Hematopoietic multipotent progenitor cell treated with erythropoietin and hydrocortisone succinate and interleukin-3 and kit ligand, for 8 days (in vitro differentiated cells): ENCODE measurements at regions not wholly inside any gene's neighbourhood (a gene's known extent, or its start where the extent isn't known, plus 50 kb on each side); places are given as distances from the start of the nearest gene placed in this dataset.
"Not testable (repeated sequence)": the region's sequence is repeated elsewhere in the genome, so short reads cannot be mapped to it uniquely, and the experiment has no call there.

Experiments used
- DNase-seq: peaks from one replicate; pipeline ENCODE4 v3.0.0-alpha.2; 2015

DNA sequence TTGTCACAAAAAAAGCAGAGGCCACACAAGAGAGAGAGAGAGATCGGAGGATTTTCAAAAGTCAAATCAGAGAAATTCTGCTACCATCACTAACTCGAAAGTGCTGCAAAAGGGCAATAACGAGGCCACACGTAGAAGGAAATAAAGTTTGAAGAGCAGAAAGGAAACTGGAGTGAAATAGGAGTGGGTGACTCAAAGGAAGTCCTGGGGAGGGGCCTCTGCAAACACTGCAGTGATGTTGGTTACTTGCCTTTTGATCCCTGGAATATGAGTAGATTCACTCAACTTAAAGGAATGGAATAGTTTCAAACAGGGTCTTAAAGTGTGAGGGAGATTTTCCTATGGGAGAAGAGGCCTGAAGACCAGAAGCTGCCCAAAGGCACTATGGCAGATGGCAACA is 663.4 kb upstream of the LCORL start:
- no peak for DNase-seq

DNA sequence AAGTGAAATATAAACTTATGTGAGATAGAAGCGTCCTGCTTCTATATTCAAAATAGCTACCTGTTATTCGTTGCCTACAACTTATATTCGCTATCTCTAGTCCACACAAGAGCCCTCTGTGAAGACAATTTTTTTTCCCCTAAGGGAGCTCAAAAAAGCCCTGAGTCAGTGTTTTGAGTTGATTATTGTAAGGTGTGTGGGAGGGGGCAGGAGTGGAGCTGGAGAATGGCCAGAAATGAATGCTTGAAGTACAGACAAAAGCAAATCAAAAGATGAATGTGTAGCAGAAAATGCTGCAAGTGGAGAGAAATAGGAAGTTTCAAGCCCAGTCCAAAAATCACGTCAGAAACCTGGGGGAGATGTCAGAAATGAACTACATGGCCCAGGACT is 655.0 kb upstream of the LCORL start:
- no peak for DNase-seq

- no peak for DNase-seq
These were observed 654.3 kb upstream of the LCORL start for GRCh38 chr4:18675586-18676525.

DNA sequence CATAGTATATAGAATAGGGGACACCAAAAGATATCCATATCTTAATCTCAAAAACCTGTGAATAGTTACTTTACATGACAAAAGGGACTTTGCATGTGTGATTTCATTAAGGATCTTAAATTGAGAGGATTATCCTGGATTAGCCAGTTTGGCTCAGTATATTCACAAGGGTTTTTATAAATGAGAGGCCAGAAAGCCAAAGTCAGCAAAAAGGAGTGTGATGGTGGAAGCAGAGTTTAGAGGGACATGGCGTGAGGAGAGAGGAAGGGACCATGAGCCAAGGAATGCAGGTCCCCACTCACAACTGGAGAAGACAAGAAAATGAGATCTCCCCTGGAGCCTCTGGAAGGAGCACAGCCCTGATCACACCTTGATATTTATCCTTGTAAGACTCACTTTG is 648.5 kb upstream of the LCORL start:
- no peak for DNase-seq

GRCh38 chr4:18669390-18669789 is 647.8 kb upstream of the LCORL start:
- DNase-seq = no peak

GRCh38 chr4:18666322-18666721 is 644.8 kb upstream of the LCORL start:
- no peak for DNase-seq

DNA sequence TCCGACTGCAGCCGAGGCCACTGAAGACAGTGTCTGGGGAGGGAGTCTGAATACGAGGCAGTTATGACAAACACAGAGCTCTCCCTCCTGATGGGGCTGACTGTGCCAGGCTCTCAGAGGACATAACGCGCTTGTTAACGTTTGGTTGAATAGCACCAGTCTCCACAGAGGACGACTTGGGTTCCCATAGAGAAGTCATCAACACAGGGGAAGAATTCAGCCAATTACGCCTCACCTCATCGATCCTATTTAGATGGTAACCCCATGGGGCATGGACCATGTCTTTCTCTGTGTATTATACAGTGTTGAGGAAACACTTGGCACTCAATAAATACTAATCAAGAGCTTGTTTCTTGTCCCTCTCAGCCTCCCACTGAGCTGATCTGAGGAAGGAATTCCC is 642.6 kb upstream of the LCORL start:
- no peak for DNase-seq

DNA sequence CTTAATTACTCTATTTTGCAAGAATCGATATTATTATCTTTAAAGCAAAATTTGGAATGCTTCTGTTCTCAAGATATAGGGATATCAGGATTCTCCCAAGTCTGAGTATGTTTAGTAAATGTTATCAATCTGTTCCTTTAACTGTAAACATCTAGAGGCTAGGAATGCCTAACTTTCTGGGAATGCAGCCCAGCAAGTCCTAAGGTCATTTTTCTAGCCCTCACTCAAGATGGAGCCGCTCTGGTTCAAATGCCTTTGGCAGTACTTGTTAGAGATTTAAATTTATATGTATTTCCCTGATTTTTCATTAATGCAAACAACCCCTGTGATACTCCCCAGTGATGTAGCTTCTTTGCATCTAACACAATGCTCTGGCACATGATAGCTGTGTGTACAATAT is 623.8 kb upstream of the LCORL start:
- DNase-seq = no peak

DNA sequence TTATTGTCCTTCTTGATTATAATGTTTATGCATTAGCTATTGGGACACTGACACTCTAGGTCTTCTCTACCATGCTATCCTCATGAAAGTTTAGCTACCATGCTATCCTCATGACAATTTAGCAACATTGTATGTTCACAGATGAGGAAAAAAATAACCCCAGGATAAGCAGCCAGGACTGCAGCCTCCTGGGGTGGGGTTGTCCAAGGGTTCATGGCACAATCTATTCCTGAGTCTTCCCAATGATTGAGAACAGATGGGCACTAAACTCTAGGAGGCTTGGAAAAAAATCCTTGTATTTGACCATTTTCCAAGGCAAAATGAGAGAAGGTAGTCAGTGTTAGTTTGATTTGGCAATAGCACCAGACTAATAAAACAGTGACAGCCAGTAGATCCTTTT is 619.8 kb upstream of the LCORL start:
- DNase-seq = no peak

DNA sequence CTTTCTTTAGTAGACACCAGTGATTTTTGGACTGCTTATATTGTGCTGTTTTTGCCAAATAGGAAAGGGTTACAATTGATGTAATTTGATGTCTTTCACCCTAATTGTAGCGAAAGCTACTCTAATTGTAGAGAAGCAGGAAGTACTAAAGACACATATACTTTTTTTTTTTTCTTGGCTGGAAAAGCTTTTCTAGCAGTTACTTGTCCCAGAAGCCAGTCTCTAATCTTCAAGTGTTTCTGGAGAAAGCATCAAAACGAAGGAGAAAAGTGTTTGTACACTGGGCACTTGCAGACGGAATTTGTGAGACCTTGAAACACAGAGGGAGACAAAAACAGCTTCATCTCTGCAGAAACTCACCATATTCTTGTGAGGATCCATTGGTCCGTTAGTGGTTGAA is 616.5 kb upstream of the LCORL start:
- DNase-seq = no peak

DNA sequence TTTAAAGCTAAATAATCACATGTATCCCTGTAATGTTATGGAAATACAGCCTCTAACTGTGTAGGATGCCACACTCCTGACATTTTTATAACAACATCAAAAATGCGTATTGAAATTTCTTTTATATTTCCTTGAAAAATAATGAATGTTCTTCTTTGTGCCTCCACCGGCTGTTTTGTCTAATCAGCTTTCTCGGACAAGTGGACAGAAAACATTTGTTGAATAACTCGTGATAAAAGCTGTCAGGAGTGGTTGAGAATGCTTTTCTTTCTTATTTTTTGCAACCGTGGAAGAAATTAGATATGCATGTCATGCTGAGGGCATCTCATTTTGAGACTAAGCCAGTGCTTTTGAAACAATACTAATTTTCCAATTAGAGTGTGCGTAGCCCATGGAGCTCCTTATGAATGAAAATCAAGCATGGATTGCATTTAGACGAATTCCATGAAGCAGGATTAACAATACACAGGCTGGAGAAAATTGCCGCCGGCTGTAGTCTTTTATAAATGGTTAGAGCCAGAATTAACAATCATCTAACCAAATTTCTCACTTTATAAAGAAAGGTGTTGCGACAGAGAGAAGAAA is 614.5 kb upstream of the LCORL start:
- DNase-seq = no peak

DNA sequence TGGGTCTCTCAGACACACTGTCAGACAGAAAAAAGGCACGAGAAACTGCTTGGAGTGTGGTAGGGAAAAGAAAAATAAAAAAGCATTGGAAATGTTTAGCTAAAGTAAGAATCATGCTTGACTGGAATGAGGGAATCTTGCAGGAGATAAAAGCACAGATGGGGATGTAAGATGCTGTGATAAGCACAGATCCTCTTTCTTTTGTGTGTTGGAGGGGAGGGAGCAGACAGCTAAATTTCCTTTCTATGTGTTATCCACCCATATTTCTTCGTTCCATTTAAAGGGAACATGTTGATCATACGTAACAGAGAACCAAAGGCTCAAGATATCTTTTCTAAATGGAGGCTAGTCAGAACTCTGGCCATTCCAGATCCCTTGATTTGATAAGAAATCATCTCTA is 614.0 kb upstream of the LCORL start:
- DNase-seq = no peak

DNA sequence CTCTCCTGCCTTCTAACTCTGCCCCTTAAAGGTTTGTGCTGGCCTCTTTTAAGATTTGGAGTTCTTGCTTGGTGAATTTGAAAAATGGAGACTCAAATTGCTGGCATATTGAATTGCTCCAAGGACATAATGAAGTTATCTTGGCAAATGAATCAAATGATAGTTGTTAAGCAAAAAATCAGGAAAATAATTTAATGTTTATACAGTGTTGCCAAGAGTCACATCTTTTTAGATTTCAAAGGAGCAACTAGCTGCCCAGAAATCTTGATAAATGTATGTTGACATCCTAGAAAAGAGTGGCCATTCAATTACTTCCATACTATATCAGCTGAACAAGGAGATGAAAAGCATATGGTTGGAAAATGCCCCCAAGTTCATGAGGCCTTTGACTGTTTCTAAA is 610.0 kb upstream of the LCORL start:
- DNase-seq = no peak

DNA sequence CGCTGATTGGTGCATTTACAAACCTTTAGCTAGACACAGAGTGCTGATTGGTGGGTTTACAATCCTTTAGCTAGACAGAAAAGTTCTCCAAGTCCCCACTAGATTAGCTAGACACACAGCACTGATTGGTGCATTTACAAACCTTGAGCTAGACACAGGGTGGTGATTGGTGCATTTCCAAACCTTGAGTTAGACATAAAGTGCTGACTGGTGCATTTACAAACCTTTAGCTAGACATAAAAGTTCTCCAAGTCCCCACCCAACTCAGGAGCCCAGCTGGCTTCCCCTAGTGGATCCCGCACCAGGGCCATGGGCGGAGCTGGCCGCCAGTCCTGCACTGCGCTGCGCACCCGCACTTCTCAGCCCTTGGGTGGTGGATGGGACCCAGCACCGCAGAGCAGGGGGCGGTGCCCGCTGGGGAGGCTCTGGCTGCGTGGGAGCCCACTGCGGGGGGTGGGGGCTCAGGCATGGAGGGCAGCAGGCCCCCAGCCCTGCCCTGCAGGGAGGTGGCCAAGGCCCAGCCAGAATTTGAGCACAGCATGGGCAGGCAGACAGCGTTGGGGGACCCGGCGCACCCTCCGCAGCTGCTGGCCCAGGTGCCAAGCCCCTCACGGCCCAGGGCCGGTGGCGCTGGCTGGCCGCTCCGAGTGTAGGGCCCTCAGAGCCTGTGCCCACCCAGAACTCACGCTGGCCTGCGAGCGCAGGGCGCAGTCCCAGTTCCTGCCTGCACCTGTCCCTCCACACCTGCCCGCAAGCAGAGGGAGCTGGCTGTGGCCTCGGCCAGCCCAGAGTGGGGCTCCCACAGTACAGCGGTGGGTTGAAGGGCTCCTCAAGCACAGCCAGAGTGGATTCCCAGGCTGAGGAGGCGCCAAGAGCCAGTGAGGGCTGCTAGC is 608.9 kb upstream of the LCORL start:
- DNase-seq = no peak

DNA sequence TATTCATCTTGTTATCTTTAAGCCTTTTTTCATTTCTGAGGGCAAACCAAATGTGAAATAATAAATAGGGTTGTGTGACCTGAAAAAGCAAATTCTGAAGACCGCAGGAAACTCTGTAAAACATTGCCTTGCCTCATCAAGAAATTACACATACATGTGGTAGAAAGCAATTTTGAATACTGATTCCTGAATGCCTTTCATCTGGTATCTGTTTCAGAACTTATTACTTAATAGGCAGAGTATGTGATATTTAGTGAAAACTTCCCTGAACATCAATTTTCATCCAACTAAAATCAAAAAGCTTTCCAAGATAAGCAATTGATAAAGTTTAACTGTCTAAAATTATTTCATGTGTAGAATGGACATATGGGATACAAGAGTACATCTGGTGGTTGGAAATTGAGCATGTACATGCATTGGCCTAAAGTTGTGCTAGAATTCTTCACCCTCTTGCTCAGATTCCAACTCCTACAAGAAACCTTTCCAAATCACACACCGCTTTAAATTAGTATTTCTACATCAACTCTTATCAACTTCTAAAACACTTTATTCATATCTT is 606.0 kb upstream of the LCORL start:
- no peak for DNase-seq

- no peak for DNase-seq
These were observed 605.4 kb upstream of the LCORL start for GRCh38 chr4:18626996-18627395.

GRCh38 chr4:18626366-18626765 is 604.8 kb upstream of the LCORL start:
- DNase-seq = no peak

- DNase-seq = no peak
These were observed 599.6 kb upstream of the LCORL start for GRCh38 chr4:18621186-18621585.

DNA sequence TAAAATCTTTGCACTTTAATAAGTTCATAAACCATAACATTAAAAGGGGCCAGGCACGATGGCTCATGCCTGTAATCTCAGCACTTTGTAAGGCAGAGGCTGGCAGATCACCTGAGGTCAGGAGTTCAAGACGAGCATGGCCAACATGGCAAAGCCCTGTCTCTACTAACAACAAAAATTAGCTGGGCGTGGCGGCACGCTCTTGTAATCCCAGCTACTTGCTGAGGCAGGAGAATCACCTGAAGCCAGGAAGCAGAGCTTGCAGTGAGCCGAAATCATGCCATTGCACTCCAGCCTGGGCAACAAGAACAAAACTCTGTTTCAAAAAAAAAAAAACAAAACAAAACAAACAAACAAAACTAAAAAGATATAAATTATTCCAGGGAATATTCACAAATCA is 595.2 kb upstream of the LCORL start:
- no peak for DNase-seq

DNA sequence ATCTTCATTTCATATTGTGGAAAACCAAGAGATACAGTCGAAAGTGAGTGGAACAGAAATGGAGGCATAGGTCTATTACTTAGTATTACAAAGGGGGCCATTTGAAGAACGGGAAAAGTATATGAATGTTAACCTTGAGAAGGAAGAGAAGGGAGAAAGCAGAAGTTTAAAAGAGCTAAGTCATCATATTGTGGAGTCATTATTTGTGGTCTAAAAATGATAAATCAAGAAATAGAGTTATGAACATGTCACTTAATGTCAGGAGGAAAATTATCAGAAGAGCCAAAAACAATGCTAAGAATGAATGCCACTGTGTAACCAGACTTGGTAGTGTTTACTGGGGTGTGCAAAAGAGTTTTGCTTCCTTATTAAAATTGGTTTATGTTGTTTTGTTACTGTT is 589.5 kb upstream of the LCORL start:
- DNase-seq = no peak

DNA sequence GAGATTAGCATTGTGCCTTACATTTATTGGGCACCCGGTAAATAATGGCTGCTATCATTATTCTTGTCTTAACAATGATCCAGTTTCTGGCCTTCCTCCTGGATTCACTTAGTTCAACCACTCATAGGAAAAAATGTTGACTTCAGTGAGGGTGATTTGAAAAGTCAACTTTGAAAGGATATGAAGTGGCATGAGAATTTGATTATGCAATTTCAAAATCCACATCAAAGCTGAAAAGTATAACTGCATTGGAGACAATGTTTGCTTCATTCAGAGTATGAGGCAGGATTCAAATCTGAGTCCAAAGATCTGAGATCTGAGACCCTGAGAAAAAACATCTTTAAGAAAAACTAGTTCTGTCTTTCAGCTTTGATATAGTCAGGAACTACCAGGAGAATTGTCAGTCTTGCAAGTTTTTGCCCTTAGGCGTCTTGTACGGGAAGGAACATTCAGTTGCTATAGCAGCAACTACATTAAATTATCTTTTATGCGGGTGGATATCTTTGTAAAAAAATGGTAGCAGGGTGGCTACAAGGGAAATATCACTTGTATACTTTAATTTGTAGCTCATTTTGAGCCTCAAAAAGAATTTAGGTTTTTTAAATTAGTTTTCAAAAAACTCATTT is 587.5 kb upstream of the LCORL start:
- no peak for DNase-seq

- DNase-seq = not testable (repeated sequence)
These were observed 581.1 kb upstream of the LCORL start for GRCh38 chr4:18602610-18603009.
